Vagina (tissue), 2 donors: ENCODE measurements at regions not wholly inside any gene's neighbourhood (a gene's known extent, or its start where the extent isn't known, plus 50 kb on each side); places are given as distances from the start of the nearest gene placed in this dataset.
A peak's percentile ranks its signal among the peaks of the same experiment; 100 is the strongest.

Experiments
- DNase-seq, 2 donors: peaks; one replicate each; pipeline ENCODE4 v3.0.0-alpha.2; 2017; ENCODE audit errors: extremely low spot score in 2 of 2
- H3K27ac ChIP-seq: fragments of 200-600 bp; sonication (generic); one replicate; pipeline ENCODE4 v1.5.1; 2019
- H3K27me3 ChIP-seq: fragments of 200-600 bp; sonication (generic); one replicate; pipeline ENCODE4 v1.5.1; 2019
- H3K36me3 ChIP-seq, 2 donors: fragments of 200-600 bp; sonication (generic); one replicate each; pipeline ENCODE4 v1.5.1; 2017 to 2019
- H3K4me1 ChIP-seq: fragments of 200-600 bp; sonication (generic); one replicate; pipeline ENCODE4 v1.5.1; 2019
- H3K4me3 ChIP-seq, 2 donors: fragments of 200-600 bp; sonication (generic); 1 replicate in 1 of 2; 2 replicates in 1 of 2; pipeline ENCODE4 v1.5.1; 2016 to 2019
- H3K9me3 ChIP-seq: fragments of 200-600 bp; sonication (generic); one replicate; pipeline ENCODE4 v1.5.1; 2019
- CTCF ChIP-seq, 3 experiments: fragments of 450-650 bp in 2 of 3; fragments of 200-600 bp in 1 of 3; sonication (generic) in 1 of 3; IDR thresholded peaks; one replicate each; pipeline ENCODE4 v1.5.1; 2017 to 2019; ENCODE audit warnings: antibody characterized with exemption in 3 of 3, mild to moderate bottlenecking in 2 of 3, moderate library complexity in 2 of 3
- POLR2A ChIP-seq, 2 donors: fragments of 450-650 bp; IDR thresholded peaks; one replicate each; pipeline ENCODE4 v1.6.1; 2017; ENCODE audit warnings: antibody characterized with exemption in 2 of 2, mild to moderate bottlenecking in 2 of 2, moderate library complexity in 2 of 2
- POLR2AphosphoS5 ChIP-seq, 2 donors: sonication (generic); formaldehyde crosslinking; IDR thresholded peaks; one replicate each; pipeline ENCODE4 v1.9.0; 2017; ENCODE audit warnings: antibody characterized with exemption in 2 of 2, mild to moderate bottlenecking in 2 of 2, low read depth in 1 of 2; ENCODE audit not compliant: insufficient read depth in 1 of 2
- intact Hi-C: fragments of 100-400 bp; cut with DNase I; formaldehyde crosslinking; loops from one replicate; pipeline ENCODE4 v1.15.1; 2023

GRCh38 chr21:32915099-32915498 lies 110.6 kb upstream of the OLIG2 start:
- Histone ChIP-seq H3K9me3 (no peaks in the 10 kb centered on the region), H3K27ac (no peak overlapping the region), H3K27me3 (no peaks in the 10 kb centered on the region), H3K36me3 (no peaks in the 10 kb centered on the region), H3K4me3 (no peak overlapping the region), H3K4me1 (no peaks in the 10 kb centered on the region)
- no peak for DNase-seq
- intact Hi-C loops: no loop called here
- no peak for TF ChIP-seq CTCF (IDR thresholded peaks at IDR 0.05)
- no peak for TF ChIP-seq POLR2A (IDR thresholded peaks at IDR 0.05)
- TF ChIP-seq POLR2AphosphoS5 (IDR thresholded peaks at IDR 0.05; ENCODE audit: insufficient read depth in 1 of 2, low read depth in 1 of 2): no peak

- no peaks in the 10 kb centered on the region for H3K36me3 ChIP-seq
- H3K4me1 ChIP-seq: no peaks in the 10 kb centered on the region
- no peak for TF ChIP-seq CTCF (IDR thresholded peaks at IDR 0.05)
- TF ChIP-seq POLR2AphosphoS5 (IDR thresholded peaks at IDR 0.05; ENCODE audit: insufficient read depth in 1 of 2, low read depth in 1 of 2): no peak
- no peak for TF ChIP-seq POLR2A (IDR thresholded peaks at IDR 0.05)
- H3K27me3 ChIP-seq: no peaks in the 10 kb centered on the region
- peak; percentile 20 to 43 for DNase-seq
- no peak overlapping the region for H3K27ac ChIP-seq
- H3K4me3 ChIP-seq: no peak overlapping the region
- intact Hi-C loops: no loop called here
- H3K9me3 ChIP-seq: no peaks in the 10 kb centered on the region
These were observed 109.6 kb upstream of the OLIG2 start for GRCh38 chr21:32916088-32916487.

GRCh38 chr21:32916522-32917099 lies 109.1 kb upstream of the OLIG2 start:
- Histone ChIP-seq H3K27ac (no peak overlapping the region), H3K36me3 (no peaks in the 10 kb centered on the region), H3K27me3 (no peaks in the 10 kb centered on the region), H3K4me1 (no peaks in the 10 kb centered on the region), H3K9me3 (no peaks in the 10 kb centered on the region), H3K4me3 (no peak overlapping the region)
- DNase-seq: peak in 1 of 2 donors; percentile 72
- intact Hi-C loops: no loop called here
- TF ChIP-seq POLR2AphosphoS5 (IDR thresholded peaks at IDR 0.05; ENCODE audit: insufficient read depth in 1 of 2, low read depth in 1 of 2) (no peak), POLR2A (IDR thresholded peaks at IDR 0.05) (no peak), CTCF (IDR thresholded peaks at IDR 0.05) (no peak)

GRCh38 chr21:32917362-32918135 lies 108.2 kb upstream of the OLIG2 start:
- DNase-seq: no peak
- Histone ChIP-seq H3K27me3 (no peaks in the 10 kb centered on the region), H3K4me3 (no peak overlapping the region), H3K4me1 (no peaks in the 10 kb centered on the region), H3K9me3 (no peaks in the 10 kb centered on the region), H3K36me3 (no peaks in the 10 kb centered on the region), H3K27ac (no peak overlapping the region)
- intact Hi-C loops: no loop called here
- no peak for TF ChIP-seq CTCF (IDR thresholded peaks at IDR 0.05)
- no peak for TF ChIP-seq POLR2A (IDR thresholded peaks at IDR 0.05)
- no peak for TF ChIP-seq POLR2AphosphoS5 (IDR thresholded peaks at IDR 0.05; ENCODE audit: insufficient read depth in 1 of 2, low read depth in 1 of 2)

GRCh38 chr21:32918478-32919120 lies 107.1 kb upstream of the OLIG2 start:
- Histone ChIP-seq H3K9me3 (no peaks in the 10 kb centered on the region), H3K36me3 (no peaks in the 10 kb centered on the region), H3K4me1 (no peaks in the 10 kb centered on the region), H3K4me3 (no peak overlapping the region), H3K27ac (no peak overlapping the region), H3K27me3 (no peaks in the 10 kb centered on the region)
- DNase-seq: no peak
- intact Hi-C loops: no loop called here
- TF ChIP-seq POLR2AphosphoS5 (IDR thresholded peaks at IDR 0.05; ENCODE audit: insufficient read depth in 1 of 2, low read depth in 1 of 2) (no peak), CTCF (IDR thresholded peaks at IDR 0.05) (no peak), POLR2A (IDR thresholded peaks at IDR 0.05) (no peak)
